Fibroblast of mammary gland (primary cell): ENCODE measurements at regions not wholly inside any gene's neighbourhood (a gene's known extent, or its start where the extent isn't known, plus 50 kb on each side); places are given as distances from the start of the nearest gene placed in this dataset.

Source experiments
- DNase-seq: peaks from one replicate; pipeline ENCODE4 v3.0.0-alpha.2; 2010; ENCODE audit warnings: low read depth
- H3K4me3 ChIP-seq: 2 replicates; pipeline ENCODE4 v1.5.1; 2011; ENCODE audit warnings: low read depth, mild to moderate bottlenecking, low read length, moderate library complexity; ENCODE audit not compliant: control insufficient read depth
- TF ChIP-seq, protein P1 (sequence below): conservative IDR thresholded peaks from 2 replicates; pipeline ENCODE4 v1.5.1; 2011; ENCODE audit warnings: low read depth, low read length, inconsistent platforms; ENCODE audit not compliant: control insufficient read depth, insufficient read depth

GRCh38 chr11:15493066-15493465 is 378.3 kb downstream of the INSC start:
- DNase-seq = no peak
- TF ChIP-seq, protein P1, sequence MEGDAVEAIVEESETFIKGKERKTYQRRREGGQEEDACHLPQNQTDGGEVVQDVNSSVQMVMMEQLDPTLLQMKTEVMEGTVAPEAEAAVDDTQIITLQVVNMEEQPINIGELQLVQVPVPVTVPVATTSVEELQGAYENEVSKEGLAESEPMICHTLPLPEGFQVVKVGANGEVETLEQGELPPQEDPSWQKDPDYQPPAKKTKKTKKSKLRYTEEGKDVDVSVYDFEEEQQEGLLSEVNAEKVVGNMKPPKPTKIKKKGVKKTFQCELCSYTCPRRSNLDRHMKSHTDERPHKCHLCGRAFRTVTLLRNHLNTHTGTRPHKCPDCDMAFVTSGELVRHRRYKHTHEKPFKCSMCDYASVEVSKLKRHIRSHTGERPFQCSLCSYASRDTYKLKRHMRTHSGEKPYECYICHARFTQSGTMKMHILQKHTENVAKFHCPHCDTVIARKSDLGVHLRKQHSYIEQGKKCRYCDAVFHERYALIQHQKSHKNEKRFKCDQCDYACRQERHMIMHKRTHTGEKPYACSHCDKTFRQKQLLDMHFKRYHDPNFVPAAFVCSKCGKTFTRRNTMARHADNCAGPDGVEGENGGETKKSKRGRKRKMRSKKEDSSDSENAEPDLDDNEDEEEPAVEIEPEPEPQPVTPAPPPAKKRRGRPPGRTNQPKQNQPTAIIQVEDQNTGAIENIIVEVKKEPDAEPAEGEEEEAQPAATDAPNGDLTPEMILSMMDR = no peak
- no peak overlapping the region for H3K4me3 ChIP-seq

DNA sequence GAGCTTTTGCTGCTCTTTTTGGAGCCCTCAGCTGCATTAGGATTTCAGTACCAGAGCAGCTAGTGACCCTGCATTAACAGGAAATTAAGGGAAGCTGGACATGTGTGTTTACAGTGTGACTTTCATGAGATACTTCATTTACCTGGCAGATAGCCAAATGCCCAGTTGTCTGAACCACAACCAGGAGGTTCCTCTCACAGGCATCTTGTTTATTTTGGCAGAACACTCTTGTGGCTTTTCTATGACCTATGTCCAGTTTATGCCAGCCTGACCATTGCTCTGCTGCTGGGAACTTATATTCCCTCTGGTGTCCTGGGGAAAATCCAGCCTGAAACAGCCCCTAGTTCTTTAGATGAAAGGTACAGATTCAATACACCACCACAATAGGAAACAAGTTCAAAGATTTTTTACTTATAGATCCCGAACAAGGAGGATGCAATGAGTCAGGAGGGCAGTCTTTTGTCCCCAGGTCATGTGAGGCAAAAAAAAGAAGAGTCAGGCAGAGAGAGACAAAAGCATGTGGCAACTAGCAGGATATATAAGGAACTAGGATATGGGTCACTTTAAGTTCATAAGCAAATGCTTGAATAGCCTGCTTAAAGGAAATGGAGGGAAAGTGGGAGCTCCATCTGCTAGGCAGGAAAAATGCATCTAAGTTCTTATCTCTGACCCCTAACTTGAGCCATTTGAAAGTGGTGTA is 379.3 kb downstream of the INSC start:
- DNase-seq = no peak

DNA sequence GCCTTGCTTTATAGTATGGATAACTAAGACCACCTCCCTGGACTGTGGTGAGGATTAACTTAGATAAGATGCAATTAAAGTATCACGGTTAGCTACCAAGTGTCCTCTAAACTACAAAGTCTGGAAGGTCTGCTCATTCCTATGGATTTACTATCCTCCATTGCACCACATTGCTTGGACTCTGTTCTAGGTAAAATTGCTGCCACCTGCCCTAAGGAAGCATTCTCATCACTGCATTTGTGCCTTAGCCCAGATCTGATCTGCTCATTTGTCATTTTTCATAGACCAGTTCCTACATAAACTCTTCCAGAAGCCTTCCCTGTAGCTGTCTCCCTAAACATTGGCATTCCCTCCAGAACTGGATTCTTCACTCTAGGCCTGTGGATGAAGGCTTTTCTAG is 380.0 kb downstream of the INSC start:
- TF ChIP-seq, protein P1 = no peak
- no peak overlapping the region for H3K4me3 ChIP-seq
- DNase-seq = no peak

More for the DNA sequence above, 379.3 kb downstream of the INSC start:
- H3K4me3 ChIP-seq = no peak overlapping the region
- TF ChIP-seq, protein P1 = no peak

DNA sequence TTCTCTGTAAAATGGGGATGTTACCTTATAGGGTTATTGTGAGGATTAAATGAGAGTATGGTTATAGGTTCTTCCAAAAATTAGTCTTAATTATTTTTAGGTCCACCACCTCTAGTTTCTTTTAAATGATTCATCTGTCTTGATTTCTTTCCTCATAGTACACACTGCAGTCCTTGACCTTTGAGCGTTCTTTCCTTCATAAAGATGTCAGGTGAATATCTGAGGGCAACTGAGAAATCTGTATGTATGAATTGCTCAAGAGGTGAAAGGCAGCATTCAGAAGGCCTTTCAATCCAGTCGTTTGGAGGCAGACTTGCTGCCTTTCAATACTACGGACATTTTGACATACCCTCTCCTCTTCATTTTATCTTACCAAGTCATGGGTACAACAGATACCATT is 380.7 kb downstream of the INSC start:
- TF ChIP-seq, protein P1 = no peak
- no peak overlapping the region for H3K4me3 ChIP-seq
- no peak for DNase-seq

DNA sequence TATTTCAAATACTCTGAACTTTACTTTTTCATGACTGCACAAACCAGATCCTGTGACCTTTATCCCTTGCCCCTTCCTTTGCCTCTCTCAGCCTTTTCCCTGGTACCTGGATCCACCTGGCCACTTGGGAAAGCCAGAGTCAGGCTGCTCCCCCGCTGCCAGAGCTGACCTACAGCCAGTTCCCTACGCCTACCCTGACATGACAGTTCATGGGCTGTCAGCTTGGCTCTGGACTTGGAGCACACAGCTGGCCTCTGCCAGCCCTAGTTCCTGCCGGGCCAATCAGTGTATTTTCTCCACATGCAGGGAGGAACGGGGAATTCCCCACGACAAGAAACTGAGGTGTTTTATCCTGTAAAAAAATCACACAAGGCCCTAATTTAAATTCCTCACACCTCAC is 382.6 kb downstream of the INSC start:
- no peak overlapping the region for H3K4me3 ChIP-seq
- no peak for DNase-seq
- TF ChIP-seq, protein P1 = no peak

DNA sequence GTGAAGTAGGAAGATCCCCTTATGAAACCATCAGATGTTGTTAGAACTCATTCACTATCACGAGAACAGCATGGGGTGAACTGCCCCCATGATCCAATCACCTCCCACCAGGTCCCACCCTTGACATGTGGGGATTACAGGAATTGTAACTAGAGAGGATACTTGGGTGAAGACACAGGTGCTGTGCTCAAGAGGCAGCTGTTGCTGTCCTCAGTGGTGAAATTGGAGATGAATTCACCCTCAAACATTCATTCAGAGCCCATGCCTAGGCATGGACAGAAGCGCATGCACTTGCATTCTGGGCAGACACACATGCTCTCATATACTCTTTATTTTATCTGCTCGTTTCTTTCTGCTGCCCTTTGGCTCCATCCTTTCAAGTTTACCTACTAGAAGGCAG is 385.0 kb downstream of the INSC start:
- H3K4me3 ChIP-seq = no peak overlapping the region
- TF ChIP-seq, protein P1 = no peak
- no peak for DNase-seq

DNA sequence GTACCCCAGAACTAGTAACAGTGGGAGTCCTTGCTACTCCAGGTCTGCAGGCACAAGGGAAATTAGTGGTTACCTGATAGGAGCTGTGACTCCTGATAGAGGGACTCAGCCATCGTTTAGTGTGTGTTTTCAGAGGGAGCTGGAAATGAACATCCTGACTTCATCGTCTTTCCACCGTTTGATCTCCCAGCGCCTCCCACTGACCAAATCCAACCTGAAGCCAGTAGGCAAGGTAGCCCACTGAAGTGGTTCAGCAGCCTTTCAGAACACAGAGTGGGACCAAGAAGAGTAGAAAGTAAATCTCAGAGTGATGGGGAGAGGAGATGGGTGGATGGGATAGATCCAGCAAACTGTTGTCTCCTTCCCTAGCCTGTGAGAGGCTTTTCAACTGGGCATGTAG is 385.9 kb downstream of the INSC start:
- TF ChIP-seq, protein P1 = no peak
- no peak for DNase-seq
- H3K4me3 ChIP-seq = no peak overlapping the region
